ENCODE measurements at regions not wholly inside any gene's neighbourhood (a gene's known extent, or its start where the extent isn't known, plus 50 kb on each side); places are given as distances from the start of the nearest gene placed in this dataset.

DNA sequence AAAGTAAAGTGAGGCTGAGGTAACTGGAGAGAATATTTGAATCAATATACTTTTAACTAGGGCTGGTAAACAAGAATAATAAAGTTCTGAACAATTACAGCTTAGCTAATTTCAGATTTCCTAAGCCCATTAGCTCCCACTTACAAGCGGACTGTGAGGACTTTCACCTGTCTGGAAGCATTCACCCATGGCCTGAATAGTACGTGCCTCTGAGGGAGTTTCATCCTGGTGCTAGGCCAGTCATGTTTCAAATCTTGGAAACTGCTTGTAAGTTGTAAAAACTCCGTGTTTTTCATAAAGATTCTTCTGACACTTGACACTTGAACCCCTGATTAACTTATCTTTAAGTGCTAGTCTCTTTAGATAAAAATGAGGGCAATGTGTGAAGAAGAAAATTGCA is 975.2 kb upstream of the GHITM start:
- H3K27me3 ChIP-seq (ENCODE audit: control insufficient read depth in 2 of 2, insufficient read depth in 2 of 2, low read length in 2 of 2) = no peaks in the 10 kb centered on the region
- intact Hi-C loops (cut with micrococcal nuclease) = no loop called here
- DNase-seq (ENCODE audit: low read depth, low spot score) (no peak), FAIRE-seq (no peak)
- no peaks in the 10 kb centered on the region for H3K9me1 ChIP-seq (replicated peaks; ENCODE audit: control insufficient read depth, extremely low read depth, insufficient read depth, low read length)
- CTCF ChIA-PET = interaction anchor here (0.8 kb wide), 1 partner anchor 707 kb away, joined by 3 read pairs; no protein-coding TSS in a partner anchor
- no peaks in the 10 kb centered on the region for H3K79me2 ChIP-seq (ENCODE audit: control insufficient read depth, insufficient read depth, low read length)
- H3K27ac ChIP-seq (ENCODE audit: insufficient read depth, low read depth, low read length) = no peak overlapping the region
- H3K4me2 ChIP-seq (ENCODE audit: insufficient read depth, low read length) = no peak overlapping the region
- no peaks in the 10 kb centered on the region for H3K9me3 ChIP-seq (replicated peaks; ENCODE audit: control insufficient read depth, insufficient read depth, low read length)
- no peaks in the 10 kb centered on the region for H3K4me1 ChIP-seq (ENCODE audit: control insufficient read depth, extremely low read depth, insufficient read depth, low read length)
- POLR2A ChIA-PET = no interaction called here
- H3K4me3 ChIP-seq (replicated peaks in 1 of 3; ENCODE audit: insufficient read depth in 1 of 3, low read depth in 1 of 3, low read length in 3 of 3) = no peak overlapping the region
- dilution Hi-C loops (cut with MboI; ENCODE audit: extremely low pct_ligation_motif_present, low sequenced_read_pairs) = no loop called here
- BruUV-seq (replicated peaks) = no TSS peak
- H4K20me1 ChIP-seq (replicated peaks; ENCODE audit: control insufficient read depth, extremely low read depth, insufficient read depth, low read length) = no peaks in the 10 kb centered on the region
- no peak overlapping the region for H3K9ac ChIP-seq (replicated peaks; ENCODE audit: extremely low read depth, insufficient read depth, low read length)
- H2AFZ ChIP-seq (ENCODE audit: low read depth, low read length) = no peak overlapping the region
- no peaks in the 10 kb centered on the region for H3K36me3 ChIP-seq (ENCODE audit: control insufficient read depth in 2 of 2, extremely low read depth in 1 of 2, insufficient read depth in 2 of 2, low read length in 2 of 2)
- TF ChIP-seq GATA2 (IDR thresholded peaks at IDR 0.05; ENCODE audit: insufficient read depth, insufficient read length, low read depth, low read length) (no peak), MYC (IDR thresholded peaks at IDR 0.05; ENCODE audit: low read depth, low read length) (no peak), POLR2AphosphoS5 (IDR thresholded peaks at IDR 0.05; ENCODE audit: insufficient read depth, low read depth, low read length) (no peak), JUN (IDR thresholded peaks at IDR 0.05; ENCODE audit: borderline replicate concordance, insufficient read depth, insufficient read length, low read depth) (no peak), FOS (IDR thresholded peaks at IDR 0.05; ENCODE audit: borderline replicate concordance, insufficient read depth, low read length) (no peak)
- TF ChIP-seq, protein P1, sequence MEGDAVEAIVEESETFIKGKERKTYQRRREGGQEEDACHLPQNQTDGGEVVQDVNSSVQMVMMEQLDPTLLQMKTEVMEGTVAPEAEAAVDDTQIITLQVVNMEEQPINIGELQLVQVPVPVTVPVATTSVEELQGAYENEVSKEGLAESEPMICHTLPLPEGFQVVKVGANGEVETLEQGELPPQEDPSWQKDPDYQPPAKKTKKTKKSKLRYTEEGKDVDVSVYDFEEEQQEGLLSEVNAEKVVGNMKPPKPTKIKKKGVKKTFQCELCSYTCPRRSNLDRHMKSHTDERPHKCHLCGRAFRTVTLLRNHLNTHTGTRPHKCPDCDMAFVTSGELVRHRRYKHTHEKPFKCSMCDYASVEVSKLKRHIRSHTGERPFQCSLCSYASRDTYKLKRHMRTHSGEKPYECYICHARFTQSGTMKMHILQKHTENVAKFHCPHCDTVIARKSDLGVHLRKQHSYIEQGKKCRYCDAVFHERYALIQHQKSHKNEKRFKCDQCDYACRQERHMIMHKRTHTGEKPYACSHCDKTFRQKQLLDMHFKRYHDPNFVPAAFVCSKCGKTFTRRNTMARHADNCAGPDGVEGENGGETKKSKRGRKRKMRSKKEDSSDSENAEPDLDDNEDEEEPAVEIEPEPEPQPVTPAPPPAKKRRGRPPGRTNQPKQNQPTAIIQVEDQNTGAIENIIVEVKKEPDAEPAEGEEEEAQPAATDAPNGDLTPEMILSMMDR (IDR thresholded peaks at IDR 0.05; ENCODE audit: extremely low read depth in 1 of 2, insufficient read depth in 1 of 2, low read depth in 1 of 2, low read length in 2 of 2) = no peak

DNA sequence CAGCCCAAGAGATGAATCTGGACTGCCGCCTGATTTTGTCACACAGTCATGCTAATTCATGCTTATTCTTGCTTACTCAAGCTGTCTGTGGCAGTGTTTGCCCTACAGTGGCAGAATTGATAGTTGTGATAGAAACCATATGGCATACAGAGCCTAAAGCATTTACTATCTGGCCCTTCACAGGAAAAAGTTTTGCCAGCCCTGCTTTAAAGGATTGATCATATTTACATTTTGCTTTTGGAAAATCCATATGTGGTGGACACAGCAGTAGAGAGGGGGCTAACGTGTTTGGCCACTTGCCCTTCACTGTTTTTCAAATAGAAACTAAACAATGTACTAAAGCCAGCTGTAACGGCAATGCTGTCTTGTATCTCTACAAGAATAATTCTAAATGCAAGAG is 974.0 kb upstream of the GHITM start:
- CTCF ChIA-PET = no interaction called here
- intact Hi-C loops (cut with micrococcal nuclease) (no loop called here), dilution Hi-C loops (cut with MboI; ENCODE audit: extremely low pct_ligation_motif_present, low sequenced_read_pairs) (no loop called here)
- no peaks in the 10 kb centered on the region for H3K36me3 ChIP-seq (ENCODE audit: control insufficient read depth in 2 of 2, extremely low read depth in 1 of 2, insufficient read depth in 2 of 2, low read length in 2 of 2)
- no peaks in the 10 kb centered on the region for H3K79me2 ChIP-seq (ENCODE audit: control insufficient read depth, insufficient read depth, low read length)
- DNase-seq (ENCODE audit: low read depth, low spot score) (no peak), FAIRE-seq (no peak)
- no peak overlapping the region for H2AFZ ChIP-seq (ENCODE audit: low read depth, low read length)
- no peak for TF ChIP-seq POLR2AphosphoS5 (IDR thresholded peaks at IDR 0.05; ENCODE audit: insufficient read depth, low read depth, low read length)
- no peak overlapping the region for H3K4me3 ChIP-seq (replicated peaks in 1 of 3; ENCODE audit: insufficient read depth in 1 of 3, low read depth in 1 of 3, low read length in 3 of 3)
- no peaks in the 10 kb centered on the region for H4K20me1 ChIP-seq (replicated peaks; ENCODE audit: control insufficient read depth, extremely low read depth, insufficient read depth, low read length)
- no peak overlapping the region for H3K4me2 ChIP-seq (ENCODE audit: insufficient read depth, low read length)
- no TSS peak for BruUV-seq (replicated peaks)
- H3K27ac ChIP-seq (ENCODE audit: insufficient read depth, low read depth, low read length) = no peak overlapping the region
- POLR2A ChIA-PET = no interaction called here
- no peaks in the 10 kb centered on the region for H3K4me1 ChIP-seq (ENCODE audit: control insufficient read depth, extremely low read depth, insufficient read depth, low read length)
- no peaks in the 10 kb centered on the region for H3K9me3 ChIP-seq (replicated peaks; ENCODE audit: control insufficient read depth, insufficient read depth, low read length)
- no peaks in the 10 kb centered on the region for H3K9me1 ChIP-seq (replicated peaks; ENCODE audit: control insufficient read depth, extremely low read depth, insufficient read depth, low read length)
- no peak overlapping the region for H3K9ac ChIP-seq (replicated peaks; ENCODE audit: extremely low read depth, insufficient read depth, low read length)
- no peaks in the 10 kb centered on the region for H3K27me3 ChIP-seq (ENCODE audit: control insufficient read depth in 2 of 2, insufficient read depth in 2 of 2, low read length in 2 of 2)

All from endothelial cell of umbilical vein (primary cell).